Parathyroid adenoma (tissue), 2 donors: ENCODE measurements at regions not wholly inside any gene's neighbourhood (a gene's known extent, or its start where the extent isn't known, plus 50 kb on each side); places are given as distances from the start of the nearest gene placed in this dataset.

Experiments used
- H2AFZ ChIP-seq: fragments of 300-600 bp; sonication (generic); one replicate; pipeline ENCODE4 v1.7.0; 2017; ENCODE audit warnings: antibody characterized with exemption, mild to moderate bottlenecking
- H3K27ac ChIP-seq: fragments of 300-600 bp; sonication (generic); one replicate; pipeline ENCODE4 v1.7.0; 2017
- H3K27me3 ChIP-seq: fragments of 300-600 bp; sonication (generic); one replicate; pipeline ENCODE4 v1.7.0; 2017; ENCODE audit warnings: low read length; ENCODE audit not compliant: control insufficient read depth, insufficient read depth
- H3K36me3 ChIP-seq: fragments of 300-600 bp; sonication (generic); one replicate; pipeline ENCODE4 v1.7.0; 2017; ENCODE audit warnings: low read length; ENCODE audit not compliant: control insufficient read depth, insufficient read depth
- H3K4me1 ChIP-seq: fragments of 300-600 bp; sonication (generic); one replicate; pipeline ENCODE4 v1.7.0; 2017; ENCODE audit warnings: control low read depth
- H3K4me2 ChIP-seq: fragments of 300-600 bp; sonication (generic); one replicate; pipeline ENCODE4 v1.7.0; 2017; ENCODE audit warnings: low read length
- H3K4me3 ChIP-seq: fragments of 300-600 bp; sonication (generic); one replicate; pipeline ENCODE4 v1.7.0; 2017; ENCODE audit warnings: low read depth, low read length
- H3K79me2 ChIP-seq: fragments of 300-600 bp; sonication (generic); one replicate; pipeline ENCODE4 v1.7.0; 2017; ENCODE audit warnings: control low read depth
- H3K9ac ChIP-seq: fragments of 300-600 bp; sonication (generic); one replicate; pipeline ENCODE4 v1.7.0; 2017; ENCODE audit warnings: mild to moderate bottlenecking
- H3K9me3 ChIP-seq: fragments of 300-600 bp; sonication (generic); one replicate; pipeline ENCODE4 v1.7.0; 2017; ENCODE audit warnings: low read length; ENCODE audit not compliant: control insufficient read depth
- CTCF ChIP-seq: fragments of 300-600 bp; sonication (generic); IDR thresholded peaks from one replicate; pipeline ENCODE4 v1.7.0; 2017; ENCODE audit warnings: antibody characterized with exemption, mild to moderate bottlenecking
- donor health status: primary hyperparathyroidism.

- no peaks in the 10 kb centered on the region for H3K27me3 ChIP-seq
- H3K4me1 ChIP-seq = no peaks in the 10 kb centered on the region
- H2AFZ ChIP-seq = no peak overlapping the region
- H3K9ac ChIP-seq = no peak overlapping the region
- H3K36me3 ChIP-seq = no peaks in the 10 kb centered on the region
- H3K79me2 ChIP-seq = no peaks in the 10 kb centered on the region
- no peak for TF ChIP-seq CTCF
- no peak overlapping the region for H3K4me3 ChIP-seq
- H3K27ac ChIP-seq = no peak overlapping the region
- H3K4me2 ChIP-seq = no peak overlapping the region
- no peaks in the 10 kb centered on the region for H3K9me3 ChIP-seq
Observed at GRCh38 chr9:97759581-97760288, 62.6 kb upstream of the XPA start.

DNA sequence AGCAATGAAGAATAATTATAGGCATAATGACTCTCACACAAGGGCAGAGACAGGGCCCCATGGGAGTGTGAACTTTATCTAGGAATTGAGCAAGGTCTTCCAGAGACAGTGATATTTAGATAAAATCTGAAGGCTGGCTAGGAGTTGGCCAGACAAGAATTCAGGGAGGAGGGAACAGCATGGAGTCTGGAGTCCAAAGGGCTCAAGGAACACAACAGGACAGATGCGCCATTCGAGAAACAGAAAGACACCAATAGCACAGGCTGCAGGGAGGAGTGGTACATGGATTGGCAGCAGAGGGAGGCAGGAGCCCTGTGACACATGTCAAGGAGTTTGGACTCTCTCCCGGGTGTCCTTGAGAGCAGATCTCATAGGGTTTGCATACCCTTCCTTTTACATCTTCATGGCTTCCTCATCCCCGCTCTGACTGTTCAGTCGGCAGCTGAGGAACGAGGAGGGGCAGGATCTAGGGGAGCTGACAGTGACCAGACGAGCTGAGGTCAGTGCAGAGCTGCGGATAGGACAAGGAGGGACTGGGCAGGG lies 64.0 kb upstream of the XPA start:
- H3K36me3 ChIP-seq = no peaks in the 10 kb centered on the region
- no peaks in the 10 kb centered on the region for H3K4me1 ChIP-seq
- no peak overlapping the region for H3K4me2 ChIP-seq
- TF ChIP-seq CTCF = no peak
- no peaks in the 10 kb centered on the region for H3K9me3 ChIP-seq
- no peak overlapping the region for H3K27ac ChIP-seq
- no peak overlapping the region for H3K4me3 ChIP-seq
- no peak overlapping the region for H2AFZ ChIP-seq
- no peaks in the 10 kb centered on the region for H3K27me3 ChIP-seq
- H3K79me2 ChIP-seq = no peaks in the 10 kb centered on the region
- no peak overlapping the region for H3K9ac ChIP-seq

DNA sequence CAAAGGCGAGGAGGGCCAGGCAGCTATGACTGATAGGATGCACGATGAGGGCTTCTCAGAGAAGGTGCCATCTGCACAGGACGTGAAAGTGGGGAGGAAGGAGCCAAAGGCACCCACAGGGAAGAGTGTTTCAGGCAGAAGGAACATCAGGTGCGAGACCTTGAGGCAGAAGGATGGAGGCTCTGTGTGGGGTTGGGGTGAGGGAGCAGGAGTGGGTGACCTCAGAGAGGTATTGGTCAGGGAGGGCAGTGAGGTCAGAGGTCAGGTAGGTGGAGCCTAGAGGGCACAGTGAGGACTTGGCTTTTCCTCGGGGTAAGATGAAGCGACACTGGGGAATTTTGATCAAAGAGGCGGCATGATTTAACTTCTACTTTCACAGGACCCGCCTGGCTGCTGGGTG lies 64.7 kb upstream of the XPA start:
- no peaks in the 10 kb centered on the region for H3K9me3 ChIP-seq
- no peaks in the 10 kb centered on the region for H3K4me1 ChIP-seq
- H3K79me2 ChIP-seq = no peaks in the 10 kb centered on the region
- no peaks in the 10 kb centered on the region for H3K27me3 ChIP-seq
- H3K9ac ChIP-seq = no peak overlapping the region
- H3K4me3 ChIP-seq = no peak overlapping the region
- H3K27ac ChIP-seq = no peak overlapping the region
- TF ChIP-seq CTCF = no peak
- no peak overlapping the region for H2AFZ ChIP-seq
- no peak overlapping the region for H3K4me2 ChIP-seq
- H3K36me3 ChIP-seq = no peaks in the 10 kb centered on the region

DNA sequence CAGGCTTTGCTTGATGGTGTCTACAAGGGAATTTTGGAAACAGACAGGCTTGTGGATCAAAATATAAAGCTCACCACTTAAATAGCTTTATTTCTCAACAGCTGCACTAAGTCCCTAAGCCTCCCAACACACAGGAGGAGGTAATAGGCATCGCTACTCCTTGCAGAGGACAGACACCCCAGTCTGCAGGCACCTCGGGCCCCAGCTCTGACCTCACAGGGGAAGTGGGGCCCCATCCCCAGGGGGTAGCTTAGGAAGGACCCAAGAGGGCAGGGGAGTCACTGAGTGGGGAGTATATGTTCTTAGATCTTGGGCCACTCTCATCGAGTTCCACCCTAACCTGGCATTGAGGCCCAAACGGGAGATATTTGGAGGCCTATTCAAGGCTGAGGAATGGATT lies 66.7 kb upstream of the XPA start:
- Histone ChIP-seq H3K9me3 (no peaks in the 10 kb centered on the region), H2AFZ (no peak overlapping the region), H3K4me2 (no peak overlapping the region), H3K27me3 (no peaks in the 10 kb centered on the region), H3K36me3 (no peaks in the 10 kb centered on the region), H3K4me3 (no peak overlapping the region), H3K79me2 (no peaks in the 10 kb centered on the region), H3K4me1 (no peaks in the 10 kb centered on the region), H3K27ac (no peak overlapping the region), H3K9ac (no peak overlapping the region)
- no peak for TF ChIP-seq CTCF

- H3K9ac ChIP-seq = no peak overlapping the region
- H3K27ac ChIP-seq = no peak overlapping the region
Observed at GRCh38 chr9:97766092-97766491, 69.0 kb upstream of the XPA start.

More at GRCh38 chr9:97766092-97766491, 69.0 kb upstream of the XPA start:
- no peaks in the 10 kb centered on the region for H3K9me3 ChIP-seq
- H3K36me3 ChIP-seq = no peaks in the 10 kb centered on the region
- H3K4me2 ChIP-seq = no peak overlapping the region
- TF ChIP-seq CTCF = no peak
- no peaks in the 10 kb centered on the region for H3K4me1 ChIP-seq
- H2AFZ ChIP-seq = no peak overlapping the region
- H3K4me3 ChIP-seq = no peak overlapping the region
- H3K79me2 ChIP-seq = no peaks in the 10 kb centered on the region
- H3K27me3 ChIP-seq = no peaks in the 10 kb centered on the region
